ENCODE measurements at regions not wholly inside any gene's neighbourhood (a gene's known extent, or its start where the extent isn't known, plus 50 kb on each side); places are given as distances from the start of the nearest gene placed in this dataset.

DNA sequence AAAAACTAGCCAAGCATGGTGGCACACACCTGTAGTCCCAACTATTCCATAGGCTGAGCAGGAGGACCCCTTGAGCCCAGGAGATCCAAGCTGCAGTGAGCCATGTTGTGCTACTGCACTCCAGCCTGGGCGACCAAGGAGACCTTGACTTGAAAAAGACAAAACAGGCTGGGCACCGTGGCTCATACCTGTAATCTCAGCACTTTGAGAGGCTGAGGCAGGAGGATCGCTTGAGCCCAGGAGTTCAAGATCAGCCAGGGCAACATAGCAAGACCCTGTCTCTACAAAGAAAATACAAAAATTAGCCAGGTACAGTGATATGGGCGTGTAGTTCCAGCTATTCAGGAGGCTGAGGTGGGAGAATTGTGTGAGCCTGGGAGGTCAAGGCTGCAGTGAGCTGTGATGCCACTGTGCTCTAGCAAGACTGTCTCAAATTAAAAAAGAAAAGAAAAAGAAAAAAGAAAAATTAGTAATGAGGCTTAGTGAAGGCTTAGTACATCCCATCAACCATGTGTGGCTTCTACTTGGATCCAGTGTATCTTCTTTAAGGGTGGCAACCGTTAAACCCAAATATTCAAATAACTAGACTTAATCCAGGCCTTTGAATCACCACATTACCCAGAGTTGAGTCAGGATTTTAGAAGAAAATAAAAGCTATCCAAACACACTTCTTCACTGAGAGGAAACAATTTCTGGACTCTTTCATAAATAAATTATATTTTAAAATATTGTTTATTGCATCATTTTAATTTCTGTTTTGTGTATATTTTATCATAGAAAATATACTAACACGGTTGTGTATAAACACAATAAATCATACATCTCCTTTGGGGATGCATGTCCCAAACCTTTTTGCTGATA lies 74.3 kb upstream of the RAB4A start:
- H3K27ac ChIP-seq: no peak overlapping the region
- H3K36me3 ChIP-seq (replicated peaks in 1 of 2): no peaks in the 10 kb centered on the region
- peaks cover 3 to 14% of the 10 kb centered on the region in 2 donors for H3K4me1 ChIP-seq (replicated peaks in 1 of 2)
- intact Hi-C loops (cut with DNase I): no loop called here
- H3K9me3 ChIP-seq (replicated peaks in 1 of 3): no peaks in the 10 kb centered on the region
- no peak for TF ChIP-seq POLR2A (IDR thresholded peaks at IDR 0.05)
- TF ChIP-seq, protein P1, sequence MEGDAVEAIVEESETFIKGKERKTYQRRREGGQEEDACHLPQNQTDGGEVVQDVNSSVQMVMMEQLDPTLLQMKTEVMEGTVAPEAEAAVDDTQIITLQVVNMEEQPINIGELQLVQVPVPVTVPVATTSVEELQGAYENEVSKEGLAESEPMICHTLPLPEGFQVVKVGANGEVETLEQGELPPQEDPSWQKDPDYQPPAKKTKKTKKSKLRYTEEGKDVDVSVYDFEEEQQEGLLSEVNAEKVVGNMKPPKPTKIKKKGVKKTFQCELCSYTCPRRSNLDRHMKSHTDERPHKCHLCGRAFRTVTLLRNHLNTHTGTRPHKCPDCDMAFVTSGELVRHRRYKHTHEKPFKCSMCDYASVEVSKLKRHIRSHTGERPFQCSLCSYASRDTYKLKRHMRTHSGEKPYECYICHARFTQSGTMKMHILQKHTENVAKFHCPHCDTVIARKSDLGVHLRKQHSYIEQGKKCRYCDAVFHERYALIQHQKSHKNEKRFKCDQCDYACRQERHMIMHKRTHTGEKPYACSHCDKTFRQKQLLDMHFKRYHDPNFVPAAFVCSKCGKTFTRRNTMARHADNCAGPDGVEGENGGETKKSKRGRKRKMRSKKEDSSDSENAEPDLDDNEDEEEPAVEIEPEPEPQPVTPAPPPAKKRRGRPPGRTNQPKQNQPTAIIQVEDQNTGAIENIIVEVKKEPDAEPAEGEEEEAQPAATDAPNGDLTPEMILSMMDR (IDR thresholded peaks at IDR 0.05): no peak
- H3K4me3 ChIP-seq: no peak overlapping the region
- 88 to 96% (median 90%) methylated on average over 6 of the region's 6 CpGs for WGBS, 4 donors
- no peaks in the 10 kb centered on the region for H3K27me3 ChIP-seq
- no peak for DNase-seq

GRCh38 chr1:229197265-229197585 lies 73.7 kb upstream of the RAB4A start:
- no peak for TF ChIP-seq POLR2A (IDR thresholded peaks at IDR 0.05)
- TF ChIP-seq, protein P1 (IDR thresholded peaks at IDR 0.05): no peak
- Histone ChIP-seq H3K36me3 (replicated peaks in 1 of 2) (no peaks in the 10 kb centered on the region), H3K4me3 (no peak overlapping the region), H3K9me3 (replicated peaks in 1 of 3) (no peaks in the 10 kb centered on the region), H3K4me1 (replicated peaks in 1 of 2) (peaks cover 0 to 8% of the 10 kb centered on the region in 2 donors), H3K27ac (no peak overlapping the region), H3K27me3 (no peaks in the 10 kb centered on the region)
- no peak for DNase-seq
- WGBS, 4 donors: 75 to 95% (median 89%) methylated on average over 3 to 5 of the region's 5 CpGs
- intact Hi-C loops (cut with DNase I): no loop called here

DNA sequence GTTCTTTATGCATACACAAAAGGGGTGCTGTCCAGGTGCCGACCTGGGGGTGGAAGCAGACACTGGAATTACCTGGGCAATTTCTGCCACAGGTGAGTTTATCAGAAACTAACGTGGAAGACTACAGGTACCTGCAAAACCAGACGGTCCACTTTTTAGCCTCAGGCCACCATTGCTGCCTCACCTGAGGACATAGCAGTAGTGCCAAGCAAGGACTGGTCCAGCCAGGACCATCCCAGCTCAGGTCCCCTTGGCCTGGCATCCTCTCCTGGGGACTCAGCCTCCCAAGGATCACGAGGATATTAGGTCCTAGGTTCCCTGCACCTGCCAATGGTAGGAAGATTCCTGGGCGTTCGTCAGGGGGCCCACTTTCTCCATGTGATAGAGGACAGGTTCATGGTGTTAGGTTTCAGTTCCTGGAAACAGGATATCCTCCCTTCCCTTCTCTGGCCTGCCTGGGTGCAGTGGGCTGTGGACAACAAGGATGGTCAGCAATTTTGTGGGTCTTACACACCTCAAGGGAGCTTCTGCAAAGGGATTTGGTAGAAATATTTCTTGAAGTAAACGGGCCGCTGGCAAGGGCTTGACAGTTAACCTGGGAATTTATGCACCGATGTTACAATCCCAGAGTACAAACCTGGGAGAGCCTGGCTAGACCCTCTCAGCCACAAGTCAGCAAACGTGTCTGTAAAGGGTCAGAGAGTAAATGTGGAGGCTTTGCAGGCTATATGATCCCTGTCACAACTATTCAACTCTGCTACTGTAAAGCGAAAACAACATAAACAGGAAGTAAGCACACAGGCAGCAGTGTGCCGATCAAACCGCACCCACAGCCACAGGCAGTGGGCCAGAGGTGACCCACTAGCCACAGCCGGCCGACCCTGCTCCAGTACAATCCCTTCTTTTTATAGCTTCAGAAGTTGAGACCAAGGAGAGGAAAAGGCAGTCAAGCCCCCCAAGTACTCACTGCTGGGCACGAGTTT lies 71.4 kb upstream of the RAB4A start:
- Histone ChIP-seq H3K27me3 (no peaks in the 10 kb centered on the region), H3K36me3 (replicated peaks in 1 of 2) (no peaks in the 10 kb centered on the region), H3K27ac (peak overlapping the region in 2 of 5 donors; percentile 7 to 42), H3K4me3 (no peak overlapping the region), H3K9me3 (replicated peaks in 1 of 3) (no peaks in the 10 kb centered on the region), H3K4me1 (replicated peaks in 1 of 2) (peaks cover 0 to 7% of the 10 kb centered on the region in 2 donors)
- no peak for TF ChIP-seq POLR2A (IDR thresholded peaks at IDR 0.05)
- TF ChIP-seq, protein P1 (IDR thresholded peaks at IDR 0.05): no peak
- WGBS, 4 donors: 69 to 77% (median 73%) methylated on average over 15 to 16 of the region's 16 CpGs
- intact Hi-C loops (cut with DNase I): no loop called here
- DNase-seq: peak in 2 of 7 donors; percentile 19 to 24
